ENCODE measurements at regions not wholly inside any gene's neighbourhood (a gene's known extent, or its start where the extent isn't known, plus 50 kb on each side); places are given as distances from the start of the nearest gene placed in this dataset.

DNA sequence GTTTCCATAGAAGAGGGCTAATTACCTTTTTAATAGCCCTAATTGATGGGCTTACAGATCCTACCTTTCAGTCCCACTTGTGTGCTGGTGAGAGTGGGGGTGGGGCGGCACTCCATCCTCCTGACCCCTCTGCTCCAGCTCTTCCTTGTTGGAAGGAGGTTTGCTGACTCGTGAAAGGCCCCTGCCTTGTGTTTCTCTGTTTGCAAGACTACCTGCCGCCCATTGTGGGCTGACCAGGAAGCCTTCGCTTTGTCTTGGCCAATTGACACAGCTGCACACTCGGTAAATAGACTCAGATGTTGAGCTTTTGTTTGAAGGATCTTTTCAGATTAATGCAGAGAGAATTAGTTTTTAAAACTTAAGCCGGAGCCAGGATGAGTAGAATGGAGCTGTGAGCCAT lies 197.3 kb upstream of the HES1 start:
- TF ChIP-seq, protein P1, sequence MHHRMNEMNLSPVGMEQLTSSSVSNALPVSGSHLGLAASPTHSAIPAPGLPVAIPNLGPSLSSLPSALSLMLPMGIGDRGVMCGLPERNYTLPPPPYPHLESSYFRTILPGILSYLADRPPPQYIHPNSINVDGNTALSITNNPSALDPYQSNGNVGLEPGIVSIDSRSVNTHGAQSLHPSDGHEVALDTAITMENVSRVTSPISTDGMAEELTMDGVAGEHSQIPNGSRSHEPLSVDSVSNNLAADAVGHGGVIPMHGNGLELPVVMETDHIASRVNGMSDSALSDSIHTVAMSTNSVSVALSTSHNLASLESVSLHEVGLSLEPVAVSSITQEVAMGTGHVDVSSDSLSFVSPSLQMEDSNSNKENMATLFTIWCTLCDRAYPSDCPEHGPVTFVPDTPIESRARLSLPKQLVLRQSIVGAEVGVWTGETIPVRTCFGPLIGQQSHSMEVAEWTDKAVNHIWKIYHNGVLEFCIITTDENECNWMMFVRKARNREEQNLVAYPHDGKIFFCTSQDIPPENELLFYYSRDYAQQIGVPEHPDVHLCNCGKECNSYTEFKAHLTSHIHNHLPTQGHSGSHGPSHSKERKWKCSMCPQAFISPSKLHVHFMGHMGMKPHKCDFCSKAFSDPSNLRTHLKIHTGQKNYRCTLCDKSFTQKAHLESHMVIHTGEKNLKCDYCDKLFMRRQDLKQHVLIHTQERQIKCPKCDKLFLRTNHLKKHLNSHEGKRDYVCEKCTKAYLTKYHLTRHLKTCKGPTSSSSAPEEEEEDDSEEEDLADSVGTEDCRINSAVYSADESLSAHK (tag by site-specific recombination; IDR thresholded peaks at IDR 0.05): no peak
- TF ChIP-seq ZNF138 (tag by site-specific recombination; IDR thresholded peaks at IDR 0.05; ENCODE audit: borderline replicate concordance) (no peak), ZNF24 (tag by site-specific recombination; IDR thresholded peaks at IDR 0.05) (no peak), YY1 (tag by site-specific recombination; IDR thresholded peaks at IDR 0.05) (no peak), IKZF3 (tag by site-specific recombination; IDR thresholded peaks at IDR 0.05) (no peak), ZNF121 (tag by site-specific recombination; IDR thresholded peaks at IDR 0.05) (no peak), ZNF350 (tag by site-specific recombination; IDR thresholded peaks at IDR 0.05) (no peak), ZNF521 (tag by site-specific recombination; IDR thresholded peaks at IDR 0.05) (no peak), ZNF837 (tag by site-specific recombination; IDR thresholded peaks at IDR 0.05) (no peak), ZNF707 (tag by site-specific recombination; IDR thresholded peaks at IDR 0.05) (no peak), SCRT1 (tag by site-specific recombination; IDR thresholded peaks at IDR 0.05; ENCODE audit: borderline replicate concordance) (no peak), ZNF416 (tag by site-specific recombination; IDR thresholded peaks at IDR 0.05) (no peak)
- TF ChIP-seq, protein P2, sequence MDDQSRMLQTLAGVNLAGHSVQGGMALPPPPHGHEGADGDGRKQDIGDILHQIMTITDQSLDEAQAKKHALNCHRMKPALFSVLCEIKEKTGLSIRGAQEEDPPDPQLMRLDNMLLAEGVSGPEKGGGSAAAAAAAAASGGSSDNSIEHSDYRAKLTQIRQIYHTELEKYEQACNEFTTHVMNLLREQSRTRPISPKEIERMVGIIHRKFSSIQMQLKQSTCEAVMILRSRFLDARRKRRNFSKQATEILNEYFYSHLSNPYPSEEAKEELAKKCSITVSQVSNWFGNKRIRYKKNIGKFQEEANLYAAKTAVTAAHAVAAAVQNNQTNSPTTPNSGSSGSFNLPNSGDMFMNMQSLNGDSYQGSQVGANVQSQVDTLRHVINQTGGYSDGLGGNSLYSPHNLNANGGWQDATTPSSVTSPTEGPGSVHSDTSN (CRISPR knock-in tag; IDR thresholded peaks at IDR 0.05): no peak
- TF ChIP-seq, protein P3, sequence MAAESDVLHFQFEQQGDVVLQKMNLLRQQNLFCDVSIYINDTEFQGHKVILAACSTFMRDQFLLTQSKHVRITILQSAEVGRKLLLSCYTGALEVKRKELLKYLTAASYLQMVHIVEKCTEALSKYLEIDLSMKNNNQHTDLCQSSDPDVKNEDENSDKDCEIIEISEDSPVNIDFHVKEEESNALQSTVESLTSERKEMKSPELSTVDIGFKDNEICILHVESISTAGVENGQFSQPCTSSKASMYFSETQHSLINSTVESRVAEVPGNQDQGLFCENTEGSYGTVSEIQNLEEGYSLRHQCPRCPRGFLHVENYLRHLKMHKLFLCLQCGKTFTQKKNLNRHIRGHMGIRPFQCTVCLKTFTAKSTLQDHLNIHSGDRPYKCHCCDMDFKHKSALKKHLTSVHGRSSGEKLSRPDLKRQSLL (tag by site-specific recombination; IDR thresholded peaks at IDR 0.05): no peak
- TF ChIP-seq, protein P4, sequence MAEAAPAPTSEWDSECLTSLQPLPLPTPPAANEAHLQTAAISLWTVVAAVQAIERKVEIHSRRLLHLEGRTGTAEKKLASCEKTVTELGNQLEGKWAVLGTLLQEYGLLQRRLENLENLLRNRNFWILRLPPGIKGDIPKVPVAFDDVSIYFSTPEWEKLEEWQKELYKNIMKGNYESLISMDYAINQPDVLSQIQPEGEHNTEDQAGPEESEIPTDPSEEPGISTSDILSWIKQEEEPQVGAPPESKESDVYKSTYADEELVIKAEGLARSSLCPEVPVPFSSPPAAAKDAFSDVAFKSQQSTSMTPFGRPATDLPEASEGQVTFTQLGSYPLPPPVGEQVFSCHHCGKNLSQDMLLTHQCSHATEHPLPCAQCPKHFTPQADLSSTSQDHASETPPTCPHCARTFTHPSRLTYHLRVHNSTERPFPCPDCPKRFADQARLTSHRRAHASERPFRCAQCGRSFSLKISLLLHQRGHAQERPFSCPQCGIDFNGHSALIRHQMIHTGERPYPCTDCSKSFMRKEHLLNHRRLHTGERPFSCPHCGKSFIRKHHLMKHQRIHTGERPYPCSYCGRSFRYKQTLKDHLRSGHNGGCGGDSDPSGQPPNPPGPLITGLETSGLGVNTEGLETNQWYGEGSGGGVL (tag by site-specific recombination; IDR thresholded peaks at IDR 0.05): no peak
- TF ChIP-seq, protein P5, sequence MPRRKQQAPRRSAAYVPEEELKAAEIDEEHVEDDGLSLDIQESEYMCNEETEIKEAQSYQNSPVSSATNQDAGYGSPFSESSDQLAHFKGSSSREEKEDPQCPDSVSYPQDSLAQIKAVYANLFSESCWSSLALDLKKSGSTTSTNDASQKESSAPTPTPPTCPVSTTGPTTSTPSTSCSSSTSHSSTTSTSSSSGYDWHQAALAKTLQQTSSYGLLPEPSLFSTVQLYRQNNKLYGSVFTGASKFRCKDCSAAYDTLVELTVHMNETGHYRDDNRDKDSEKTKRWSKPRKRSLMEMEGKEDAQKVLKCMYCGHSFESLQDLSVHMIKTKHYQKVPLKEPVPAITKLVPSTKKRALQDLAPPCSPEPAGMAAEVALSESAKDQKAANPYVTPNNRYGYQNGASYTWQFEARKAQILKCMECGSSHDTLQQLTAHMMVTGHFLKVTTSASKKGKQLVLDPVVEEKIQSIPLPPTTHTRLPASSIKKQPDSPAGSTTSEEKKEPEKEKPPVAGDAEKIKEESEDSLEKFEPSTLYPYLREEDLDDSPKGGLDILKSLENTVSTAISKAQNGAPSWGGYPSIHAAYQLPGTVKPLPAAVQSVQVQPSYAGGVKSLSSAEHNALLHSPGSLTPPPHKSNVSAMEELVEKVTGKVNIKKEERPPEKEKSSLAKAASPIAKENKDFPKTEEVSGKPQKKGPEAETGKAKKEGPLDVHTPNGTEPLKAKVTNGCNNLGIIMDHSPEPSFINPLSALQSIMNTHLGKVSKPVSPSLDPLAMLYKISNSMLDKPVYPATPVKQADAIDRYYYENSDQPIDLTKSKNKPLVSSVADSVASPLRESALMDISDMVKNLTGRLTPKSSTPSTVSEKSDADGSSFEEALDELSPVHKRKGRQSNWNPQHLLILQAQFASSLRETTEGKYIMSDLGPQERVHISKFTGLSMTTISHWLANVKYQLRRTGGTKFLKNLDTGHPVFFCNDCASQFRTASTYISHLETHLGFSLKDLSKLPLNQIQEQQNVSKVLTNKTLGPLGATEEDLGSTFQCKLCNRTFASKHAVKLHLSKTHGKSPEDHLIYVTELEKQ (tag by site-specific recombination; IDR thresholded peaks at IDR 0.05; ENCODE audit: borderline replicate concordance): no peak
- no peaks in the 10 kb centered on the region for H3K4me1 ChIP-seq (ENCODE audit: control insufficient read depth, insufficient read depth, low read length)
- no peak overlapping the region for H3K4me3 ChIP-seq (ENCODE audit: low read depth, low read length)
- ChIA-PET POLR2A (no interaction called here), CTCF (no interaction called here)
- no peaks in the 10 kb centered on the region for H3K9me3 ChIP-seq (ENCODE audit: control insufficient read depth, insufficient read depth, low read depth, low read length)
- no peaks in the 10 kb centered on the region for H3K36me3 ChIP-seq (ENCODE audit: control insufficient read depth in 2 of 2, insufficient read depth in 1 of 2, low read length in 2 of 2)
- H3K27ac ChIP-seq (ENCODE audit: extremely low read depth, low read depth, low read length): no peak overlapping the region

All from HEK293 (cell line).